Loucy (cell line): ENCODE measurements at regions not wholly inside any gene's neighbourhood (a gene's known extent, or its start where the extent isn't known, plus 50 kb on each side); places are given as distances from the start of the nearest gene placed in this dataset.

Experiments
- H2AFZ ChIP-seq: fragments of 200-600 bp; sonication (generic); 2 replicates; pipeline ENCODE4 v1.6.0; 2016; ENCODE audit warnings: antibody characterized with exemption, mild to moderate bottlenecking, low read length, moderate library complexity
- H3F3A ChIP-seq: fragments of 200-600 bp; 2 replicates; pipeline ENCODE4 v1.6.0; 2016; ENCODE audit warnings: antibody characterized with exemption, low read depth, mild to moderate bottlenecking
- H3K27me3 ChIP-seq: fragments of 200-600 bp; sonication (generic); 2 replicates; pipeline ENCODE4 v1.6.1; 2014; ENCODE audit warnings: low read length, mild to moderate bottlenecking; ENCODE audit not compliant: insufficient read depth, poor library complexity, severe bottlenecking
- H3K36me3 ChIP-seq: fragments of 200-600 bp; sonication (generic); 2 replicates; pipeline ENCODE4 v1.6.1; 2016; ENCODE audit warnings: low read length; ENCODE audit not compliant: insufficient read depth
- H3K4me1 ChIP-seq: fragments of 200-600 bp; sonication (generic); 2 replicates; pipeline ENCODE4 v1.5.1; 2014; ENCODE audit warnings: low read length, mild to moderate bottlenecking; ENCODE audit not compliant: insufficient read depth, poor library complexity, severe bottlenecking
- H3K4me2 ChIP-seq: fragments of 200-600 bp; sonication (generic); 2 replicates; pipeline ENCODE4 v1.6.0; 2014; ENCODE audit warnings: antibody characterized with exemption, low read length, low read depth, mild to moderate bottlenecking; ENCODE audit not compliant: poor library complexity, severe bottlenecking
- H3K4me3 ChIP-seq: fragments of 200-600 bp; sonication (generic); 2 replicates; pipeline ENCODE4 v1.5.1; 2014; ENCODE audit warnings: low read length, mild to moderate bottlenecking, mixed read lengths; ENCODE audit not compliant: poor library complexity, severe bottlenecking
- H3K79me2 ChIP-seq: fragments of 200-600 bp; sonication (generic); 2 replicates; pipeline ENCODE4 v1.6.1; 2014; ENCODE audit warnings: low read length; ENCODE audit not compliant: insufficient read depth
- H3K9ac ChIP-seq: fragments of 200-600 bp; sonication (generic); 2 replicates; pipeline ENCODE4 v1.6.0; 2014; ENCODE audit warnings: mild to moderate bottlenecking, low read depth, low read length, moderate library complexity; ENCODE audit not compliant: poor library complexity, severe bottlenecking
- H3K9me2 ChIP-seq: fragments of 200-600 bp; sonication (generic); replicated peaks from 2 replicates; pipeline ENCODE4 v1.6.1; 2016; ENCODE audit warnings: low read depth, low read length, mixed read lengths
- H3K9me3 ChIP-seq: fragments of 200-600 bp; sonication (generic); 2 replicates; pipeline ENCODE4 v1.6.1; 2014; ENCODE audit warnings: mild to moderate bottlenecking, antibody characterized with exemption, low read length, low read depth; ENCODE audit not compliant: insufficient read depth
- H4K20me1 ChIP-seq: fragments of 200-600 bp; sonication (generic); 2 replicates; pipeline ENCODE4 v1.6.0; 2014; ENCODE audit warnings: antibody characterized with exemption, low read length, mild to moderate bottlenecking; ENCODE audit not compliant: insufficient read depth, poor library complexity, severe bottlenecking
- EZH2phosphoT487 ChIP-seq: fragments of 200-600 bp; IDR thresholded peaks from 2 replicates; pipeline ENCODE4 v1.6.1; 2018; ENCODE audit warnings: antibody characterized with exemption, mild to moderate bottlenecking, moderate library complexity, borderline replicate concordance
- TF ChIP-seq, protein P1 (sequence below): fragments of 200-600 bp; sonication (generic); conservative IDR thresholded peaks from 2 replicates; pipeline ENCODE4 v1.5.1; 2014; ENCODE audit warnings: mild to moderate bottlenecking, antibody characterized with exemption, low read length

DNA sequence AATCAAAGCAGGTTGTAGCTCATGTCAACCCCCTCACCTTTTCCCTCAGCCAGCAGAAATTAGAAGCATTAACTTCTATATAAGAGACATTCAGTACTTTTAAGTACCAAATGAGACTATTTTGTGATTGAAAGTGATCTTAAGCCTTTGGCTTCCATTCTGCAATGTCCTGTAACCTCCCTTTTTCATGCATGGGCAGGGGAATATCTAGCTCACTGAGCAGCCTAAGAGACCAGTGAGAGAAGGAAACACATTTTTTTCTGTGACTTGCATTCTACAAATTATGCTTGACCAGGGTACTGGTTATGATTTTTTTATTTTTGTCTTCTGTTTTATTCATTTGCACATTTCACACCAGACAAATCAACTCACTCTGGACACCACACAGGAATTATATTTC is 369.6 kb downstream of the KCTD12 start:
- Histone ChIP-seq H2AFZ (0 out of 2 replicates have a peak overlapping the region, but pooled peaks have one; percentile 1), H3K27me3 (no peaks in the 10 kb centered on the region), H3K9me3 (no peaks in the 10 kb centered on the region), H3K4me2 (no peak overlapping the region), H3K9me2 (no peaks in the 10 kb centered on the region), H3K36me3 (no peaks in the 10 kb centered on the region), H3K4me1 (peaks cover 9% of the 10 kb centered on the region), H3K4me3 (no peak overlapping the region), H3K9ac (no peak overlapping the region), H3F3A (no peaks in the 10 kb centered on the region), H4K20me1 (no peaks in the 10 kb centered on the region), H3K79me2 (no peaks in the 10 kb centered on the region)
- TF ChIP-seq, protein P1, sequence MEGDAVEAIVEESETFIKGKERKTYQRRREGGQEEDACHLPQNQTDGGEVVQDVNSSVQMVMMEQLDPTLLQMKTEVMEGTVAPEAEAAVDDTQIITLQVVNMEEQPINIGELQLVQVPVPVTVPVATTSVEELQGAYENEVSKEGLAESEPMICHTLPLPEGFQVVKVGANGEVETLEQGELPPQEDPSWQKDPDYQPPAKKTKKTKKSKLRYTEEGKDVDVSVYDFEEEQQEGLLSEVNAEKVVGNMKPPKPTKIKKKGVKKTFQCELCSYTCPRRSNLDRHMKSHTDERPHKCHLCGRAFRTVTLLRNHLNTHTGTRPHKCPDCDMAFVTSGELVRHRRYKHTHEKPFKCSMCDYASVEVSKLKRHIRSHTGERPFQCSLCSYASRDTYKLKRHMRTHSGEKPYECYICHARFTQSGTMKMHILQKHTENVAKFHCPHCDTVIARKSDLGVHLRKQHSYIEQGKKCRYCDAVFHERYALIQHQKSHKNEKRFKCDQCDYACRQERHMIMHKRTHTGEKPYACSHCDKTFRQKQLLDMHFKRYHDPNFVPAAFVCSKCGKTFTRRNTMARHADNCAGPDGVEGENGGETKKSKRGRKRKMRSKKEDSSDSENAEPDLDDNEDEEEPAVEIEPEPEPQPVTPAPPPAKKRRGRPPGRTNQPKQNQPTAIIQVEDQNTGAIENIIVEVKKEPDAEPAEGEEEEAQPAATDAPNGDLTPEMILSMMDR = no peak
- no peak for TF ChIP-seq EZH2phosphoT487

DNA sequence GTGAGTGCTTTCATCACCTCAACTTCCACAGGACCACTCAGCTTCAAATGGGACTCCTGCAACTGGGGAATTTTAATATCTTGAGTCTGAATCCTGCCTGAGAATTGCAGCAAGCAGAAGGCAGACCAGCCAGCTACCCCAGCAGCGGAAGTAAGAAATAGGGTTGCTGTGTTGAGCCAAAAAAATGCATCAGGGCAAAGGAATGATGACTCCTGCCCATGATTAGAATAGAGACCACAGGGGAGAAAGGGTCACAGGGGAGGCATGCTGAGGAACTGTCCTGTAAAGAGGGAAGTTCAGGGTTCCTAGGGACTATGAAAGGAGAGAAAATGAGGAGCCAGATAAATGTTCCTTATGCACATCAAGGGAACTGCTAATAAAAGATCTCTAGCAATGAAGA is 370.2 kb downstream of the KCTD12 start:
- no peaks in the 10 kb centered on the region for H3K36me3 ChIP-seq
- no peaks in the 10 kb centered on the region for H3F3A ChIP-seq
- H3K27me3 ChIP-seq = no peaks in the 10 kb centered on the region
- no peak for TF ChIP-seq EZH2phosphoT487
- H2AFZ ChIP-seq = 0 out of 2 replicates have a peak overlapping the region, but pooled peaks have one; percentile 1
- H3K4me2 ChIP-seq = no peak overlapping the region
- no peaks in the 10 kb centered on the region for H3K9me3 ChIP-seq
- peaks cover 9% of the 10 kb centered on the region for H3K4me1 ChIP-seq
- no peaks in the 10 kb centered on the region for H3K9me2 ChIP-seq
- no peaks in the 10 kb centered on the region for H3K79me2 ChIP-seq
- no peaks in the 10 kb centered on the region for H4K20me1 ChIP-seq
- H3K9ac ChIP-seq = no peak overlapping the region
- no peak overlapping the region for H3K4me3 ChIP-seq

DNA sequence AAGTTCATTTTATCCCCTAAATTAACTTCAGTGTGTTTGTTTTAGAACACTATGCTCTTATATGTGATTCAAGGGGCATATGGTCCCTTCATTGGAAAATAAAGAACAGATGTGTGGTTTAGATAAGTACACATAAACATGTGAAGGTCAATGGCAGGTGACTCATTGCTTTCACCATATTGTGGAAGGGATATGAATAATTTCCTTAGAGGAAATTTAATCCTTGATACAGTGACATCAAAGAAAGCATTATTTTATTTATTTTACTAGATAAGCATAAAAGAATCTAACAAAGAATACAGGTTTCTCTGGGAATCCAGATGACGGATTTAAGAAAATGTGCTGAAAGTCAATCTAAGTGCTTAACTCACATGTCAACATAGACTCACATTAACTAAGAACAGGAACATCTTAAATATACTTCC is 373.5 kb downstream of the KCTD12 start:
- no peak overlapping the region for H2AFZ ChIP-seq
- no peaks in the 10 kb centered on the region for H4K20me1 ChIP-seq
- H3K4me2 ChIP-seq = peak overlapping the region; percentile 32
- peaks cover 9% of the 10 kb centered on the region for H3K4me1 ChIP-seq
- no peaks in the 10 kb centered on the region for H3K36me3 ChIP-seq
- no peaks in the 10 kb centered on the region for H3K9me2 ChIP-seq
- H3F3A ChIP-seq = no peaks in the 10 kb centered on the region
- H3K9me3 ChIP-seq = no peaks in the 10 kb centered on the region
- H3K79me2 ChIP-seq = no peaks in the 10 kb centered on the region
- TF ChIP-seq, protein P1 = no peak
- no peak overlapping the region for H3K9ac ChIP-seq
- H3K4me3 ChIP-seq = no peak overlapping the region
- no peaks in the 10 kb centered on the region for H3K27me3 ChIP-seq

DNA sequence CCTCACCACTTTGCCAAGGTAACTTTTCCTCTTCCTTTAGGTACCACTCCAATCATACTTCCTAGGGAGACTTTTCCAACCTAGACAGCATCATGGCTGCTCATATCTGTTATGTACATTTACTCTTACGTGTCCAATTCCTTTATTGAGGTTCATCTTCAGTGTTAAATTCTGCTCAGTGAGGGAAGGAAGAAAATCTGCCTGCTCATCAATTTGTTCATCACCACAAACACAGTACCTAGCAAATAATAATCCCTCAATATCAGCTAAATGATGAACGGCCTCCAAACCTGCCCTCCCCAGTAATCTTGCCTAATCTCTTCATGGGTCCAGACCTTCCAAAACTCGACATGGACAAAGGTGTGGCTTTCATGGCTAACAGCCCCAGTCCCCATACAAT is 380.8 kb downstream of the KCTD12 start:
- Histone ChIP-seq H3K9me3 (no peaks in the 10 kb centered on the region), H3F3A (no peaks in the 10 kb centered on the region), H3K9ac (no peak overlapping the region), H3K4me3 (no peak overlapping the region), H2AFZ (no peak overlapping the region), H4K20me1 (no peaks in the 10 kb centered on the region), H3K27me3 (no peaks in the 10 kb centered on the region), H3K9me2 (no peaks in the 10 kb centered on the region), H3K79me2 (no peaks in the 10 kb centered on the region), H3K36me3 (no peaks in the 10 kb centered on the region), H3K4me1 (peaks cover 23% of the 10 kb centered on the region), H3K4me2 (no peak overlapping the region)
- TF ChIP-seq, protein P1 = no peak
- no peak for TF ChIP-seq EZH2phosphoT487
